Endothelial cell of umbilical vein (primary cell): ENCODE measurements at regions not wholly inside any gene's neighbourhood (a gene's known extent, or its start where the extent isn't known, plus 50 kb on each side); places are given as distances from the start of the nearest gene placed in this dataset.
A peak's percentile ranks its signal among the peaks of the same experiment; 100 is the strongest.

Experiments used
- BruUV-seq: library from RNA; stranded (reverse); fragments of 400-500 nt; replicated peaks from 2 replicates; lab custom pipeline; 2021; lab: Mats Ljungman, UMichigan
- CTCF ChIA-PET: fragments of 300-600, 350-600 bp; sonication (Branson Sonifier 250); formaldehyde crosslinking; loops from one replicate; lab custom pipeline; 2021; ENCODE audit warnings: antibody characterized with exemption, inconsistent platforms; lab: Charles Lee
- POLR2A ChIA-PET: fragments of 300-600, 350-600 bp; sonication (Branson Sonifier 250); formaldehyde crosslinking; loops from one replicate; lab custom pipeline; 2021; ENCODE audit warnings: antibody characterized with exemption, inconsistent platforms; lab: Charles Lee
- DNase-seq: peaks from one replicate; pipeline ENCODE4 v3.0.0-alpha.2; 2011; ENCODE audit warnings: low read depth, low spot score
- FAIRE-seq: peaks from 2 replicates; lab custom pipeline; 2011; peaks lifted over from hg19 to GRCh38; lab: Jason Lieb, UNC
- H2AFZ ChIP-seq: 2 replicates; pipeline ENCODE4 v1.6.0; 2012; ENCODE audit warnings: low read depth, low read length, control low read depth, inconsistent platforms
- H3K27ac ChIP-seq: 2 replicates; pipeline ENCODE4 v1.5.1; 2011; ENCODE audit warnings: low read depth, mild to moderate bottlenecking, control low read depth, low read length, moderate library complexity; ENCODE audit not compliant: insufficient read depth
- H3K27me3 ChIP-seq, 2 experiments: 2 replicates each; pipeline versions ENCODE4 v1.6.0 to v1.6.1; 2011; ENCODE audit warnings: low read length in 2 of 2, mixed read lengths in 1 of 2; ENCODE audit not compliant: control insufficient read depth in 2 of 2, insufficient read depth in 2 of 2
- H3K36me3 ChIP-seq, 2 experiments: 2 replicates in 1 of 2; 3 replicates in 1 of 2; pipeline ENCODE4 v1.5.1; 2011; ENCODE audit warnings: low read length in 2 of 2, mild to moderate bottlenecking in 1 of 2, moderate library complexity in 1 of 2; ENCODE audit not compliant: control insufficient read depth in 2 of 2, insufficient read depth in 2 of 2; ENCODE audit errors: extremely low read depth in 1 of 2
- H3K4me1 ChIP-seq: 3 replicates; pipeline ENCODE4 v1.5.1; 2011; ENCODE audit warnings: mild to moderate bottlenecking, low read length; ENCODE audit not compliant: control insufficient read depth, insufficient read depth; ENCODE audit errors: extremely low read depth
- H3K4me2 ChIP-seq: 2 replicates; pipeline ENCODE4 v1.6.1; 2011; ENCODE audit warnings: low read length, control low read depth, mixed read lengths; ENCODE audit not compliant: insufficient read depth
- H3K4me3 ChIP-seq, 3 experiments: fragments of 200-600 bp in 1 of 3; sonication (generic), shearing (Covaris generic) in 1 of 3; replicated peaks in 1 of 3; 2 replicates each; pipeline ENCODE4 v1.5.1; 2011 to 2016; ENCODE audit warnings: control low read depth in 3 of 3, low read length in 3 of 3, mild to moderate bottlenecking in 2 of 3, inconsistent platforms in 1 of 3, low read depth in 1 of 3, moderate library complexity in 1 of 3; ENCODE audit not compliant: insufficient read depth in 1 of 3
- H3K79me2 ChIP-seq: 2 replicates; pipeline ENCODE4 v1.6.0; 2012; ENCODE audit warnings: low read length, inconsistent platforms; ENCODE audit not compliant: control insufficient read depth, insufficient read depth
- H3K9ac ChIP-seq: replicated peaks from 2 replicates; pipeline ENCODE3; 2011; ENCODE audit warnings: low read length, control low read depth; ENCODE audit not compliant: insufficient read depth; ENCODE audit errors: extremely low read depth
- H3K9me1 ChIP-seq: replicated peaks from 3 replicates; pipeline ENCODE4 v1.6.0; 2011; ENCODE audit warnings: mild to moderate bottlenecking, low read length; ENCODE audit not compliant: control insufficient read depth, insufficient read depth; ENCODE audit errors: extremely low read depth
- H3K9me3 ChIP-seq: replicated peaks from 2 replicates; pipeline ENCODE4 v1.5.1; 2012; ENCODE audit warnings: low read length, inconsistent platforms; ENCODE audit not compliant: control insufficient read depth, insufficient read depth
- H4K20me1 ChIP-seq: replicated peaks from 2 replicates; pipeline ENCODE3; 2011; ENCODE audit warnings: mild to moderate bottlenecking, low read length; ENCODE audit not compliant: control insufficient read depth, insufficient read depth; ENCODE audit errors: extremely low read depth
- EZH2 ChIP-seq: IDR thresholded peaks from 2 replicates; pipeline ENCODE4 v1.6.1; 2012; ENCODE audit warnings: borderline replicate concordance, low read depth, mild to moderate bottlenecking, moderate library complexity, low read length, inconsistent platforms; ENCODE audit not compliant: severe bottlenecking
- GATA2 ChIP-seq: IDR thresholded peaks from 2 replicates; pipeline ENCODE4 v1.7.0; 2011; ENCODE audit warnings: low read depth, mild to moderate bottlenecking, moderate library complexity, mixed read lengths, low read length; ENCODE audit not compliant: insufficient read length, insufficient read depth
- JUN ChIP-seq: IDR thresholded peaks from 2 replicates; pipeline ENCODE4 v1.6.1; 2011; ENCODE audit warnings: borderline replicate concordance, low read depth; ENCODE audit not compliant: insufficient read length, insufficient read depth
- POLR2A ChIP-seq: IDR thresholded peaks from 2 replicates; pipeline ENCODE4 v1.6.1; 2012; ENCODE audit warnings: low read depth, mild to moderate bottlenecking, control low read depth, low read length
- POLR2AphosphoS5 ChIP-seq: IDR thresholded peaks from 2 replicates; pipeline ENCODE4 v1.6.1; 2012; ENCODE audit warnings: low read depth, mild to moderate bottlenecking, control low read depth, low read length, moderate library complexity; ENCODE audit not compliant: insufficient read depth
- dilution Hi-C: fragments of 300-500 bp; cut with MboI; formaldehyde crosslinking; loops from one replicate; pipeline ENCODE4 v1.15.0; 2019; ENCODE audit warnings: low sequenced_read_pairs; ENCODE audit not compliant: extremely low pct_ligation_motif_present
- intact Hi-C: fragments of 100-400 bp; cut with micrococcal nuclease; formaldehyde crosslinking; loops from one replicate; pipeline ENCODE4 v1.10.0; 2022

- TF ChIP-seq GATA2 (peak; percentile 19), POLR2AphosphoS5 (no peak)
These were observed 72.0 kb upstream of the CTAGE1 start for GRCh38 chr18:22489704-22490103.

GRCh38 chr18:22490429-22490846 lies 72.7 kb upstream of the CTAGE1 start:
- POLR2A ChIA-PET = no interaction called here
- intact Hi-C loops (loop anchor here (5.0 kb wide), 1 partner anchor 67 kb away; no protein-coding TSS in a partner anchor), dilution Hi-C loops (no loop called here)

More at GRCh38 chr18:22489704-22490103, 72.0 kb upstream of the CTAGE1 start:
- ChIA-PET POLR2A (no interaction called here), CTCF (no interaction called here)
- H3K9me1 ChIP-seq = no peaks in the 10 kb centered on the region
- intact Hi-C loops = loop anchor here (5.0 kb wide), 1 partner anchor 68 kb away; no protein-coding TSS in a partner anchor
- H3K9me3 ChIP-seq = no peaks in the 10 kb centered on the region
- no peak overlapping the region for H3K4me3 ChIP-seq
- no peaks in the 10 kb centered on the region for H4K20me1 ChIP-seq
- no peaks in the 10 kb centered on the region for H3K36me3 ChIP-seq
- FAIRE-seq (no peak), DNase-seq (no peak)
- H3K4me2 ChIP-seq = no peak overlapping the region
- no peaks in the 10 kb centered on the region for H3K27me3 ChIP-seq
- H3K4me1 ChIP-seq = peaks cover 4% of the 10 kb centered on the region
- no peak overlapping the region for H3K27ac ChIP-seq
- dilution Hi-C loops = no loop called here
- H2AFZ ChIP-seq = no peak overlapping the region
- no peaks in the 10 kb centered on the region for H3K79me2 ChIP-seq
- BruUV-seq = no TSS peak
- no peak overlapping the region for H3K9ac ChIP-seq

More at GRCh38 chr18:22490429-22490846, 72.7 kb upstream of the CTAGE1 start:
- no peak overlapping the region for H3K4me3 ChIP-seq
- no peak overlapping the region for H3K27ac ChIP-seq
- H3K79me2 ChIP-seq = no peaks in the 10 kb centered on the region
- CTCF ChIA-PET = interaction anchor here (1.0 kb wide), 1 partner anchor 10 kb away, joined by 3 read pairs; no protein-coding TSS in a partner anchor
- H3K9me3 ChIP-seq = no peaks in the 10 kb centered on the region
- TF ChIP-seq EZH2 (no peak), JUN (no peak), POLR2A (no peak)
- no peak overlapping the region for H2AFZ ChIP-seq
- H3K4me1 ChIP-seq = peaks cover 9% of the 10 kb centered on the region
- no TSS peak for BruUV-seq
- H3K9ac ChIP-seq = no peak overlapping the region
- H3K27me3 ChIP-seq = no peaks in the 10 kb centered on the region
- no peaks in the 10 kb centered on the region for H3K9me1 ChIP-seq
- no peaks in the 10 kb centered on the region for H4K20me1 ChIP-seq
- H3K36me3 ChIP-seq = no peaks in the 10 kb centered on the region
- FAIRE-seq = no peak
- H3K4me2 ChIP-seq = no peak overlapping the region
- no peak for DNase-seq
